DMS 273 treated with DMSO at 0.1 percent for 48 hours (cell line): ENCODE measurements at regions not wholly inside any gene's neighbourhood (a gene's known extent, or its start where the extent isn't known, plus 50 kb on each side); places are given as distances from the start of the nearest gene placed in this dataset.
A peak's percentile ranks its signal among the peaks of the same experiment; 100 is the strongest.
"Not testable (repeated sequence)": the region's sequence is repeated elsewhere in the genome, so short reads cannot be mapped to it uniquely, and the experiment has no call there.

Source experiments
- DNase-seq: peaks from one replicate; lab custom pipeline; 2025; lab: John Stamatoyannopoulos, UW

DNA sequence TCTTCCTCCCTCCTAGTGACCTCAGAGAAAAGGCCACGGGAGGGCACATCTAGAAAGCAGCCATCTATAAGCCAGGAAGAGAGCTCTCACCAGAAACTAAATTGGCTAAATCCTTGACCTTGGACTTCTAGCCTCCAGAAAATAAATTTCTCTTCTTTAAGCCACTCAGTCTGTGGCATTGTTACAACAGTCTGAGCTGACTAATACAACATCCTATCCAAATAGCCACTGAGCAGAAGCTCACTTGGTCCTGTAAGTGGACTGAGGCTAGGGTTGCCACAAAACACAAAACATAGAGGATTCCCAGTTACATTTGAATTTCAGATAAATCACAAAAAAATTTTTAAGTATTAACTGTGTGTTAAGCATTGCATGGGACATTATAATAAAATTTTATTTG is 383.4 kb downstream of the MLLT3 start:
- no peak for DNase-seq

DNA sequence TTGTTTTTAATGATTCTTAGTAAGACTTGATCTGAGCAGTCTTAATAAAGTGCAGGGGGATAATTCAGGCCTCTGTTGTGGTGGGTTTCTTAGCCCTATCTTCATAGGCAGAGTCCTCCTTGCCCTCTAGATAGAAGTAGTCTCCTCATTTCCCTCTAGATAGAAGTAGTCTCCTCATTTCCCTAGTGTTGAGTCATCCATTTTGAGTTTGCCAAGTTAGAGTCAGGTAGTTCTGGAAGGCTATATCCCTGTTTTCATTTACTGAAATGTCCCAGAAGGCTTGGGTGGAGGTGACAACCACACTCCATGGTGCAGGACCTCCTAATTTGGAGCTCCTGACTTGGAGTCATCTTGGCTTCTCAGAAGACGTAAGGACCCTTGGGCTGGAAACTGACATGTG is 384.6 kb downstream of the MLLT3 start:
- no peak for DNase-seq

DNA sequence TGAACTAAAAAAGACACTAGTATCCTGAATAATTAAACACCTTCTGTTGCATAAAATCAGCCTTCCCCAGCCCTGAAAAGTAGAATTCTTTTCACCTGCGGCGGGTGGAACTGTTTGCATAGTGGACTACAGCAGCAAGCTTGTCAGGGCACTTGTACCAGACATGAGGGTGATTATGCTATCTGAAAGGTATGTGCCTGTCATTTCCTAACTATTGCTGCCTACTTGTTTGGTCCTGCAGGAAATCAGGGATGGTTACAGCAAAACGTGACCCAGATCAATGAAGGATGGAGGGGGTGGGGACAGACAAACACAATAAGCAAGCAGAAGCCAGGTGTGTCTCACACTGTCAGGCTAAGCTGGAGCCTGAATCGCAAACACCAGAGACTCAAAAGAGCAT is 385.6 kb downstream of the MLLT3 start:
- no peak for DNase-seq

DNA sequence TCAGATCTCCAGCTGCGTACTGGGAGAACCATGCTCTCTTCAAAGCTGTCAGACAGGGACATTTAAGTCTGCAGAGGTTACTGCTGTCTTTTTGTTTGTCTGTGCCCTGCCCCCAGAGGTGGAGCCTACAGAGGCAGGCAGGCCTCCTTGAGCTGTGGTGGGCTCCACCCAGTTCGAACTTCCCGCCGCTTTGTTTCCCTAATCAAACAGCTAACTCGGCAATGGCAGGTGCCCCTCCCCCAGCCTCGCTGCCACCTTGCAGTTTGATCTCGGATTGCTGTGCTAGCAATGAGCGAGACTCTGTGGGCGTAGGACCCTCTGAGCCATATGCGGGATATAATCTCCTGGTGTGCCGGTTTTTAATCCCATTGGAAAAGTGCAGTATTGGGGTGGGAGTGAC is 387.1 kb downstream of the MLLT3 start:
- not testable (repeated sequence) for DNase-seq

GRCh38 chr9:20228096-20228495 is 394.2 kb downstream of the MLLT3 start:
- no peak for DNase-seq

- no peak for DNase-seq
These were observed 395.0 kb downstream of the MLLT3 start for GRCh38 chr9:20227166-20227874.

DNA sequence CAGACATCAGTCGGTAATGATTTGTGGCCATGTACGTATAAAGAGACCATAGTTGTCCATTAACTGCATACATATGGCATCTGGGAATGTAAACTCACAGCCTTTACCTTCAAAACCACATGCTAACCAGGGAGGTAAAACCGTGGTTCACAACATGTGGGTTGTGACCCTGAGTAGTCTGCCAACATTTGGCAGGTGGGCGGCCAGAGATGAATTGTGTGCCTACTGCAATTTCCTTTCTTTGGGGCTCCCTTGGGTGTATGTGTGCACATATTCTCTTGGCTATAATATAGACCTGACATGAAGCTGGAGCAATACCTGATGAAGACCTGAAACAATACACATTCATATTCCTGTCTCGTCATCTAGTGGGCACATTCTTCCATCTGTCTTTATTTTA is 396.0 kb downstream of the MLLT3 start:
- no peak for DNase-seq

DNA sequence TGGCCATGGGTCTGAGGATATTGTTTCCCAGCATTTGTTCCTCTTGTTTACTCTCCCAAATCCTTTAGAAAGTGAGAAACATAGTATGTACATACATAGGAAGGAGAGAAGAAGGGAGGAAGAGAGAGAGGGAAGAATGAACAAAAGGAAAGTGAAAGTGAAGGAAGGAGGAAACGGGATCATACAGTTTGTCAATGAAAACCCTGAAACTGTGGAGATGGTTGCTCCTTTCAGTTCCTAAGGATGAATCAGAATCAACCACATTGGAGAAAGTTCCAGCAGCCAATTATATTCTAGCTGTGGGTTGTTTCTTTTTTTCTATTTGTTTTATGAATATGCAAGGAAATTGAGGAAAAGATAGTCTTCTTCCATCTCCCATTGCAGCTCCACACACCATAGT is 396.5 kb downstream of the MLLT3 start:
- DNase-seq: no peak

DNA sequence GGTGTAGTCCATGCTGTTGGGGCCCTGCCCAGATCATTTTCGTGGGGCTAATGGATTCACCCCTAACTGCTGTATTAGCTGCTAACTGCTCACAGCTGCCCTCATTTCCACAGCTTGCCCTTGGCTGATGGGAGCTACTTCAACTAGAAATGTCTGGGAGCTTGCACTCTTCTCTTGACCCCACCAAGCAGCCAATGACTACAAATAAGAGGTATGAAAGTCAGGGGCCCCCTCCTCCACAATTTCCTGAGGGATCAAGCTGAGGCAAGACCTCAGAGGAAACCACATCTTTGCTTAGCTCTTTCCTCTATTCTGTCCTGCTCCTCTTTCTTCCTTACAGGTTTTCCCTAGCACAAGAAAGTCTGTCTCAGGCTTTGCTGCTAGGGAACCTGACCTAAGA is 397.5 kb downstream of the MLLT3 start:
- DNase-seq: no peak

DNA sequence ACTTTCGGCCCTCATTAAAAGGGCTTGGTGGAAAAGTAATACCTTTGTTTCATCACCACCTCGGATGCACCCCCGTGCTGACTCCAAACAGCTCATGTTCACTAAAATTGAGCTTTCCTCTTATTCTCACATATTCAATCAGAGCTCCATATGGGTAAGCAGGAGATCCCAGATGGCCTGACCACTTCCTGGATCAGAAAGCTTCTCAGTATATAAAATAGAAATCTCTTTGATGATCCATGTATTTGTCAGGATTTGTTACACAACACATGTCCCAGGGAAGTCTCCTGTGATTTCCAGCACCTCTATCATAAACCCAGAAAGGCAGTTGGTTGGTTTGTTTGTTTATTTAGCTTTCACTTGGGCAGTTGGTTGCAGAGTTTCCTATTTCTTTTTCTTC is 402.0 kb downstream of the MLLT3 start:
- no peak for DNase-seq

DNA sequence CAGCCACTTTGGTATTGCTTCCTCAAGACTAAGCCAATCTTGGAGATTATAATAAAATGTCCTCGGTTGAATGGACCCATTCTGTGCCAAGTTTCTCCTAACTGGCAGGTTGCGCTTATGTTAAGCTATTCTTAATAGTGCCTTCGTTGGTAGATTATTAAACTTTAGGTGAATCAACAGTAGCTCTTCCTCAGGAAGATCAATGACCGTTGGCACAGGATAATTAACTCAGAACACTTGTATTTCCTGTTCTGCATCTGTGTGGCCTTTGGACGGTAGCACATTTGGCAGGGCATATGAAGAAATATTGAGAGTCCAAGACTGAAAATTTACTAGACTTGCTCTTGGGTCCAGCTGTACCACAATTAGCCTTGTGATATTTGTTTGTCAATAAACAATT is 402.9 kb downstream of the MLLT3 start:
- no peak for DNase-seq

DNA sequence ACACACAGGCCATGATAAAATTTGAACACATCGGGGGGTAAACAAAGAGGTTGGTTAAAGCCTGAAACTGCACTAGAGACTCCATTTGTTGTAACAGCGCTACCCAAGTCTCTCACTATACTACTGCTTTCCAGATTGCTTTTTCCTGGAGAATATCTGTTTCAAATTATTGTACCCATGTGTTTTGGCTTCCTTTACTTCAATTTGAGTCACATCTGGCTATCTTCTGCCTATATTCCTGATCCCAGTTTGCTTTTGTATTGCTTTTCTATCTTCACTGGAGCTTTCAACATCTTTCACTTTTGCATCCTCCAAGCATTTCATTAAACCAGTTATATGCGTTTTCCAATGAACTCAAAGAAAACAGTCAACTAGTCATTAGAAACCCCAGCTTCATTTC is 404.7 kb downstream of the MLLT3 start:
- DNase-seq: no peak

DNA sequence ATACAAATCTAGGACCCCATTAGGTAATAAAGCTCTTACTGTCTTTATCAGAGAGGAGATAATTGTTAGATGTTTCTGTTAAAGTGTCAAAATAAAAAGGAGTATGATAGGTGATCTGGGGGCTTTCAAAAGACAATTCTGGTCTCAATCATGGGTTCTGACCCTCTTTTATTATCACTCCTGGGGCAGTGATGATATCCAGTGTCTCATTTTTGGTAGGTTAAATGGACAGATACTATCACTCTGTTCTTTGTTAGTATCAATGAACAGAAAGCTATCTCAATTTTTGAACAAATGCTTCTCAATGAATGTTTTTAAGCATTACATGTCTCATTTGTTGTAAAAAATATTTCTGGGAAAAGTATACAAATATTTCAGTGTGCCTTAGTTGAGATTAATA is 405.9 kb downstream of the MLLT3 start:
- no peak for DNase-seq

DNA sequence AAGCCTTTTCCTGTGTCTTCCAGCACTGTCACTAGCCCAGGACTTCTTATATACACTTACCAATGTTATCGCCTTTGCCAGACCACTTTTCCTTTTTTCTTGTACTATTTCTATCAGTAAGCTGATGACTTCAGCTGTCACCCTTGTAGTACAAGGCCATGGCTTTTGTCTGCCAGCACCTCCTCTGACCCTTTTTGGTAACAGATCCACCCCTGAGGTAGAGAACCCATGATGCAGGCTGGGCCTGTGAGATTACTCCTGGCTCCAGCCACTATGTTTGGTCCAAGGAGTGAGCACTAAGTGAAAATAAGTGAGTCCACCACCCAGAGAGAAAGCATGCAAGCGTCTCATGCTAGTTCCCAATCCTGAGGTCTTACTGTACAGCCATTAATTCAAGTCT is 406.7 kb downstream of the MLLT3 start:
- DNase-seq: no peak

DNA sequence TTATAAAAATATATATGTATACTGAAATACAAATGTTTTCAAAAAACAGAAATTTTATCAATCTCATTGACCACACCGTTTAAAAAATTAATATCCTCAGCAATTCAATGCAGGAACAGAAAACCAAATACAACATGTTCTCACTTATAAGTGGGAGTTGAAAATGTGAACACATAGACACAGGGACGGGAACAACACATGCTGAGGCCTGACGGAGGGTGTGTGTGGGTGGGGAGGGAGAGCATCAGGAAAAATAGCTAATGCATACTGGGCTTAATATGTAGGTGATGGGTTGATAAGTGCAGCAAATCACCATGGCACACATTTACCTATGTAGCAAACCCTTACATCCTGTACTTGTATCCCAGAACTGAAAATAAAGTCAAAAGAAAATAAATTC is 409.5 kb downstream of the MLLT3 start:
- DNase-seq: no peak

- no peak for DNase-seq
These were observed 412.6 kb downstream of the MLLT3 start for GRCh38 chr9:20209391-20210340.

GRCh38 chr9:20208961-20209371 is 413.3 kb downstream of the MLLT3 start:
- DNase-seq: no peak

DNA sequence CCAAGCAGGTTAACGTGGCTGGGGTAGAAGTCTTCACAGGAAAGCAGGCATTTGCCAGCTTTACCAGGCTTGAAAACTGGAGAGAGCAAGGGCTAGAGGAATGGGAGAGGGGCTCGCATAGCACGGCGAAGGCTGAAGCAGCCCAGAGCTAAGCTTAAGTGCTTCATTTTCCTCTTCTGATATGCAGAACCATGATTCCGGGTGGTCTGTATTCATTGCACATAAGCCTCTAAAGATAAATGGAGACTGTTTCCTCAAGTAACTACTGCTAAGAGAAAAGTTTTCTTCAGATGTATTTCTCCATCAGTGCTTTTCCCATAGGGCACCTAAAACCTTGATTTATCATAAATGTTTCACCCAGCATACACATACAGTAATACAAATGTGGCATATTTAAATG is 414.1 kb downstream of the MLLT3 start:
- no peak for DNase-seq

GRCh38 chr9:20207176-20207575 is 415.1 kb downstream of the MLLT3 start:
- no peak for DNase-seq

DNA sequence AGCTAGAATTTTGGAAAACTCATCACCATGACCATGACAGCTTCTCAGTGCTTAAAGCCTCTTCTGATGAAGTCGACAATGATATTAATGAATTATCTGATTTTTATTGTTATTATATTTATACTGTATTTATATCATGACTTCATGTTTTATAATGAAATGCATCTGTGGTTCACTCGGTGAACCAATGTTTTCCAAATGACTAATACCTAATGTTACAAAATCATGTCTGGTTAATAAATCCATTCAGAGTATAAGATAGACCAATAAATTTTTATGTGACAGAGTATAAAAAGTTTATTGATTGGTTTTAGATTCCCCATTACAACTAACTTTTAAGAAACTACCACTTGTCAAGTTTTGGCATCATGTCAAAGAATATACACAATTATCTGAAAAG is 416.5 kb downstream of the MLLT3 start:
- no peak for DNase-seq

- peak; percentile 81 for DNase-seq
These were observed 412.2 kb upstream of the SLC24A2 start for GRCh38 chr9:20200991-20201431.

GRCh38 chr9:20200581-20200980 is 411.7 kb upstream of the SLC24A2 start:
- DNase-seq: no peak

DNA sequence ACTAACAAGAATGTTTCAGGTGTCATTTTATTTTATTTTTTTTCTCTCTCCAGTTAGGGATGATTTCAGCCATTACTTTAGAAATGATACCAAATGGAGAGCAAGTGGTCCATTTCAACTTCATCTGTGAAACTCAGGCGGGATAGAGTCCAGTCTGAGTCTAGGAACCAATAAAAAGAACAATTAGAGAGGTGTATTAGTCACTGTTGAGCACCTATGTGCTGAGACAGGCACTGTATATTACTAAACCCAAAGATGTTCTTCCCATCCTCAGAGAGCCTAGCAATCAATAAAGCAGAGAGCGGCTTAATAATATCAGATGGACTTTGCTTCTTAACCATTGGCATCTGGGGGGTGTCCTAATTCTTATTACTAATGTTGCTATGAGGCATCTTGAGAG is 410.3 kb upstream of the SLC24A2 start:
- no peak for DNase-seq
